HepG2 (cell line): ENCODE measurements at regions not wholly inside any gene's neighbourhood (a gene's known extent, or its start where the extent isn't known, plus 50 kb on each side); places are given as distances from the start of the nearest gene placed in this dataset.

Experiments used
- FOXK2 ChIP-seq: fragments of 450-650 bp; IDR thresholded peaks from 2 replicates; pipeline ENCODE4 v1.6.1; 2016
- KLF9 ChIP-seq: IDR thresholded peaks from 2 replicates; pipeline ENCODE4 v1.6.1; 2016; ENCODE audit warnings: low read depth
- NR1H2 ChIP-seq: sonication (generic); formaldehyde crosslinking; IDR thresholded peaks from 2 replicates; pipeline ENCODE4 v1.8.1; 2022; ENCODE audit warnings: low read depth, missing genetic modification reagents, borderline replicate concordance
- ZNF879 ChIP-seq: sonication (generic); formaldehyde crosslinking; IDR thresholded peaks from 2 replicates; pipeline ENCODE4 v1.8.1; 2023; ENCODE audit warnings: missing genetic modification reagents
- TF ChIP-seq, protein P1 (sequence below): sonication (generic); formaldehyde crosslinking; IDR thresholded peaks from 2 replicates; pipeline ENCODE4 v1.5.0; 2020; ENCODE audit warnings: mild to moderate bottlenecking, missing genetic modification reagents, moderate library complexity
- TF ChIP-seq, protein P2 (sequence below), 2 experiments: sonication (generic) in 1 of 2; formaldehyde crosslinking in 1 of 2; IDR thresholded peaks; 2 replicates each; pipeline versions ENCODE4 v1.5.1 to v1.6.1; 2011 to 2020; ENCODE audit warnings: borderline replicate concordance in 1 of 2, low read depth in 1 of 2, low read length in 1 of 2, mild to moderate bottlenecking in 1 of 2, missing genetic modification reagents in 1 of 2, moderate library complexity in 1 of 2
- TF ChIP-seq, protein P3 (sequence below): sonication (generic); formaldehyde crosslinking; conservative IDR thresholded peaks from 2 replicates; pipeline ENCODE4 v1.8.1; 2023; ENCODE audit warnings: missing genetic modification reagents

DNA sequence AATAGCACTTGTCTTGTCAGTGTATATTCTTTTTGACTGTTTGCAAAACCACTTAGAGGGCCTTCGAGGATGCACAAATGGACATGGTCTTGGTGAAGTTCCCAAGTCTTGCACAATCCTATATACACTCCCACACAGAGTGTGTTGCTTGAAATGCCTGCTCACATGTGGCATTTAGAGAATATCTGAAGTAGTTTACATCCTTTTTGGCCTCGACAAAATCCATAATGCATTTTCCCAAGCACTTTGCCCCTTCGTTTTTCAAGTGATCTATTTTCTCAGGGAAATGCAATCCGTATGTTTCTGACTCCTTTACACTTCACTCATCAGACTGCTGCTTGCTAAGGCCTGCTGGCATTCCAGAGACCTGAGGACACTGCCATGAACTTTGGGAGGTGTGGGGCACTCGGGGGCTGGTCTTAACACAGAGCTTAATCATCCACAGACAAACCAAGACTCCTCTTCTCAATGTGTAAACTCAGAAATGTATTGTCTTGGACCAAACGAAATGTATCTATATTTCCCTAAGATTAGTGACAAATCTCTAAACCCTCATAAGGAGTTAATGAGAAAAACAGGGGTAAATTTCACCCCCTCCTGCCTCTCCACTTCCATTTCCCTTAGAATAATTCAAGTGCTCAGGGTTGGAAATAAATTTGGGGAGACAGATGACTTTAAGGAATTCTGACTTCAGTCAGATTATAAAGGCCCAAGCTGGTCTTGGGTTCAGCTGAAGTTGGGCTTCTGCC, 219.3 kb upstream of the APCDD1 start:
- TF ChIP-seq FOXK2 = no peak
- TF ChIP-seq, protein P1, sequence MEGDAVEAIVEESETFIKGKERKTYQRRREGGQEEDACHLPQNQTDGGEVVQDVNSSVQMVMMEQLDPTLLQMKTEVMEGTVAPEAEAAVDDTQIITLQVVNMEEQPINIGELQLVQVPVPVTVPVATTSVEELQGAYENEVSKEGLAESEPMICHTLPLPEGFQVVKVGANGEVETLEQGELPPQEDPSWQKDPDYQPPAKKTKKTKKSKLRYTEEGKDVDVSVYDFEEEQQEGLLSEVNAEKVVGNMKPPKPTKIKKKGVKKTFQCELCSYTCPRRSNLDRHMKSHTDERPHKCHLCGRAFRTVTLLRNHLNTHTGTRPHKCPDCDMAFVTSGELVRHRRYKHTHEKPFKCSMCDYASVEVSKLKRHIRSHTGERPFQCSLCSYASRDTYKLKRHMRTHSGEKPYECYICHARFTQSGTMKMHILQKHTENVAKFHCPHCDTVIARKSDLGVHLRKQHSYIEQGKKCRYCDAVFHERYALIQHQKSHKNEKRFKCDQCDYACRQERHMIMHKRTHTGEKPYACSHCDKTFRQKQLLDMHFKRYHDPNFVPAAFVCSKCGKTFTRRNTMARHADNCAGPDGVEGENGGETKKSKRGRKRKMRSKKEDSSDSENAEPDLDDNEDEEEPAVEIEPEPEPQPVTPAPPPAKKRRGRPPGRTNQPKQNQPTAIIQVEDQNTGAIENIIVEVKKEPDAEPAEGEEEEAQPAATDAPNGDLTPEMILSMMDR (CRISPR knock-in tag) = no peak
- TF ChIP-seq, protein P2, sequence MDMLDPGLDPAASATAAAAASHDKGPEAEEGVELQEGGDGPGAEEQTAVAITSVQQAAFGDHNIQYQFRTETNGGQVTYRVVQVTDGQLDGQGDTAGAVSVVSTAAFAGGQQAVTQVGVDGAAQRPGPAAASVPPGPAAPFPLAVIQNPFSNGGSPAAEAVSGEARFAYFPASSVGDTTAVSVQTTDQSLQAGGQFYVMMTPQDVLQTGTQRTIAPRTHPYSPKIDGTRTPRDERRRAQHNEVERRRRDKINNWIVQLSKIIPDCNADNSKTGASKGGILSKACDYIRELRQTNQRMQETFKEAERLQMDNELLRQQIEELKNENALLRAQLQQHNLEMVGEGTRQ (IDR thresholded peaks at IDR 0.05; ENCODE audit: low read depth, low read length) = no peak
- TF ChIP-seq, protein P2 (CRISPR knock-in tag; IDR thresholded peaks at IDR 0.05; ENCODE audit: borderline replicate concordance) = no peak
- no peak for TF ChIP-seq ZNF879
- no peak for TF ChIP-seq KLF9
- TF ChIP-seq, protein P3, sequence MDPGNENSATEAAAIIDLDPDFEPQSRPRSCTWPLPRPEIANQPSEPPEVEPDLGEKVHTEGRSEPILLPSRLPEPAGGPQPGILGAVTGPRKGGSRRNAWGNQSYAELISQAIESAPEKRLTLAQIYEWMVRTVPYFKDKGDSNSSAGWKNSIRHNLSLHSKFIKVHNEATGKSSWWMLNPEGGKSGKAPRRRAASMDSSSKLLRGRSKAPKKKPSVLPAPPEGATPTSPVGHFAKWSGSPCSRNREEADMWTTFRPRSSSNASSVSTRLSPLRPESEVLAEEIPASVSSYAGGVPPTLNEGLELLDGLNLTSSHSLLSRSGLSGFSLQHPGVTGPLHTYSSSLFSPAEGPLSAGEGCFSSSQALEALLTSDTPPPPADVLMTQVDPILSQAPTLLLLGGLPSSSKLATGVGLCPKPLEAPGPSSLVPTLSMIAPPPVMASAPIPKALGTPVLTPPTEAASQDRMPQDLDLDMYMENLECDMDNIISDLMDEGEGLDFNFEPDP = no peak
- no peak for TF ChIP-seq NR1H2 (CRISPR knock-in tag)
